Right lobe of liver (tissue), 4 donors: ENCODE measurements at regions not wholly inside any gene's neighbourhood (a gene's known extent, or its start where the extent isn't known, plus 50 kb on each side); places are given as distances from the start of the nearest gene placed in this dataset.
A peak's percentile ranks its signal among the peaks of the same experiment; 100 is the strongest.

Source experiments
- POLR2A ChIP-seq: fragments of 450-650 bp; IDR thresholded peaks from one replicate; pipeline ENCODE4 v1.6.1; 2017; ENCODE audit warnings: antibody characterized with exemption, mild to moderate bottlenecking
- TF ChIP-seq, protein P1 (sequence below), 4 donors: fragments of 200-600 bp in 3 of 4; fragments of 450-650 bp in 1 of 4; IDR thresholded peaks; one replicate each; pipeline versions ENCODE4 v1.5.1 to v1.8.0; 2016 to 2022; ENCODE audit warnings: antibody characterized with exemption in 4 of 4, mild to moderate bottlenecking in 2 of 4
- donor health status: DM: no; HTN: no; CAD: no.
- donor health status: DM: no; HTN: no; CAD: no.
- donor health status: DM: no; HTN: yes; CAD: no.

DNA sequence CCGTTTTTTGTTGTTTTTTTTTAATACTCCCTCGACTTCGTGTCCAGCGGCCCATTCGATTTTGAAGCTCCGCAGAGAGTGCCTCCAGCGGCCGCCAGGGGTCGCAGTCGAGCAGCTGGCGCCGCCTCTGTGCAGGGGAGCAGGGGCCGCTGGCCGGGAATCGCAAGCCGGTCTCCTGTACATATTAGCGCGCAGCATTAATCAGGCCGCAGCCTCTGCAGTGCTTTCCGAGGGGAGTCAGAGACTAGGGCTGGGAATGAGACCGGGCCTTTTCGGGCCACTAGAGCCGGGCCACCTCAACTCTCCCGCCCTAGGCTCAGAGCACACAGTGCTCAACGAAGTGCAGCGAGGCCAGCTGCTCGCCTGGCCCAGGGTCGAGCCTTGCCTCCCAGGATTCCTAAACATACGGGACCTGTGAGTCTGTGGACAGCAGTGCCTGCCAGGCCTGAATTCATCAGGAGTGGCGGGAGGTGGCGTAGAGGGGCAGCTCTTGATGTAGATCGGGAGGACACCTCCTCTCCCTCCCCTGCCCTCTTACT lies 81.8 kb downstream of the EMP1 start:
- no peak for TF ChIP-seq POLR2A
- TF ChIP-seq, protein P1, sequence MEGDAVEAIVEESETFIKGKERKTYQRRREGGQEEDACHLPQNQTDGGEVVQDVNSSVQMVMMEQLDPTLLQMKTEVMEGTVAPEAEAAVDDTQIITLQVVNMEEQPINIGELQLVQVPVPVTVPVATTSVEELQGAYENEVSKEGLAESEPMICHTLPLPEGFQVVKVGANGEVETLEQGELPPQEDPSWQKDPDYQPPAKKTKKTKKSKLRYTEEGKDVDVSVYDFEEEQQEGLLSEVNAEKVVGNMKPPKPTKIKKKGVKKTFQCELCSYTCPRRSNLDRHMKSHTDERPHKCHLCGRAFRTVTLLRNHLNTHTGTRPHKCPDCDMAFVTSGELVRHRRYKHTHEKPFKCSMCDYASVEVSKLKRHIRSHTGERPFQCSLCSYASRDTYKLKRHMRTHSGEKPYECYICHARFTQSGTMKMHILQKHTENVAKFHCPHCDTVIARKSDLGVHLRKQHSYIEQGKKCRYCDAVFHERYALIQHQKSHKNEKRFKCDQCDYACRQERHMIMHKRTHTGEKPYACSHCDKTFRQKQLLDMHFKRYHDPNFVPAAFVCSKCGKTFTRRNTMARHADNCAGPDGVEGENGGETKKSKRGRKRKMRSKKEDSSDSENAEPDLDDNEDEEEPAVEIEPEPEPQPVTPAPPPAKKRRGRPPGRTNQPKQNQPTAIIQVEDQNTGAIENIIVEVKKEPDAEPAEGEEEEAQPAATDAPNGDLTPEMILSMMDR (IDR thresholded peaks at IDR 0.05): peak; percentile 78 to 99 (median 94)
